HG02588 (cell line): ENCODE measurements at regions not wholly inside any gene's neighbourhood (a gene's known extent, or its start where the extent isn't known, plus 50 kb on each side); places are given as distances from the start of the nearest gene placed in this dataset.
"Not testable (repeated sequence)": the region's sequence is repeated elsewhere in the genome, so short reads cannot be mapped to it uniquely, and the experiment has no call there.

ENCODE experiments used
- ATAC-seq: cut with Tn5 transposase; IDR thresholded peaks from one replicate; pipeline ENCODE4 v1.9.1; 2021; ENCODE audit warnings: mild to moderate bottlenecking, moderate library complexity; ENCODE audit not compliant: unreplicated experiment

- ATAC-seq: no peak
These were observed 276.0 kb downstream of the TFAP2A start for GRCh38 chr6:10138917-10139316.

GRCh38 chr6:10136636-10137035 lies 278.2 kb downstream of the TFAP2A start:
- ATAC-seq: no peak

- ATAC-seq: not testable (repeated sequence)
These were observed 280.7 kb downstream of the TFAP2A start for GRCh38 chr6:10134185-10134584.

GRCh38 chr6:10128721-10129120 lies 286.2 kb downstream of the TFAP2A start:
- no peak for ATAC-seq

GRCh38 chr6:10122164-10122563 lies 292.7 kb downstream of the TFAP2A start:
- ATAC-seq: no peak

GRCh38 chr6:10112871-10113549 lies 301.9 kb downstream of the TFAP2A start:
- ATAC-seq: no peak

- ATAC-seq: no peak
These were observed 302.9 kb downstream of the TFAP2A start for GRCh38 chr6:10111975-10112374.

GRCh38 chr6:10101551-10102252 lies 313.2 kb downstream of the TFAP2A start:
- no peak for ATAC-seq

GRCh38 chr6:10099529-10100140 lies 315.2 kb downstream of the TFAP2A start:
- no peak for ATAC-seq

GRCh38 chr6:10098756-10099528 lies 315.9 kb downstream of the TFAP2A start:
- ATAC-seq: no peak

- ATAC-seq: no peak
These were observed 321.6 kb downstream of the TFAP2A start for GRCh38 chr6:10093282-10093681.

- no peak for ATAC-seq
These were observed 330.5 kb downstream of the TFAP2A start for GRCh38 chr6:10084111-10084986.

GRCh38 chr6:10082385-10082784 lies 332.5 kb downstream of the TFAP2A start:
- no peak for ATAC-seq

- no peak for ATAC-seq
These were observed 332.9 kb downstream of the TFAP2A start for GRCh38 chr6:10081957-10082356.

- ATAC-seq: no peak
These were observed 333.8 kb downstream of the TFAP2A start for GRCh38 chr6:10081075-10081474.

- ATAC-seq: no peak
These were observed 334.3 kb downstream of the TFAP2A start for GRCh38 chr6:10080561-10080960.

- ATAC-seq: no peak
These were observed 336.3 kb downstream of the TFAP2A start for GRCh38 chr6:10078581-10078980.

GRCh38 chr6:10074726-10075125 lies 340.1 kb downstream of the TFAP2A start:
- ATAC-seq: not testable (repeated sequence)

GRCh38 chr6:10073341-10073740 lies 341.5 kb downstream of the TFAP2A start:
- no peak for ATAC-seq

GRCh38 chr6:10071631-10072220 lies 343.1 kb downstream of the TFAP2A start:
- no peak for ATAC-seq
